HG03457 (cell line): ENCODE measurements at regions not wholly inside any gene's neighbourhood (a gene's known extent, or its start where the extent isn't known, plus 50 kb on each side); places are given as distances from the start of the nearest gene placed in this dataset.
"Not testable (repeated sequence)": the region's sequence is repeated elsewhere in the genome, so short reads cannot be mapped to it uniquely, and the experiment has no call there.

Experiments used
- ATAC-seq: cut with Tn5 transposase; IDR thresholded peaks from one replicate; pipeline ENCODE4 v1.9.1; 2021; ENCODE audit warnings: moderate number of reproducible peaks; ENCODE audit not compliant: unreplicated experiment

GRCh38 chr1:241447031-241447644, 72.4 kb downstream of the FH start:
- no peak for ATAC-seq

DNA sequence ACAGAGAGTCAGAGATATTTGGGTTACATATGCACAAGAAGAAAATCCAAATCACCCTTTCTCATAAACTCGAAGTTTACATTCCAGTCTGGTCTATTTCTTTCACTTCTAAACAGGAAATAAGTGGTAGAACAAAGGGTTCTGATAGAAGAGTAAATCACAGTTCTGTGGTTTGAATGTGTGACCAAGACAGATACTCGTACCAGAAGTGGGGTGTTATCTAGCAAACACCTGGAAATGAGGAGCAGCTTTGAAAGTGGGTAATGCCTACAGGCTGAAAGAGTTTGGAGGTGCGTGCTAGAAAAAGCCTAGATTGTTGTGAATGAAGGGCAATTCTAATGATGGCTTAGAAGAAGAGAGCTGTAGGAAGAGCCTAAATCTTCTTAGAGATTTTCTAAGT, 74.7 kb downstream of the FH start:
- no peak for ATAC-seq

- ATAC-seq: no peak
Measured at GRCh38 chr1:241443561-241443960, 76.0 kb downstream of the FH start.

DNA sequence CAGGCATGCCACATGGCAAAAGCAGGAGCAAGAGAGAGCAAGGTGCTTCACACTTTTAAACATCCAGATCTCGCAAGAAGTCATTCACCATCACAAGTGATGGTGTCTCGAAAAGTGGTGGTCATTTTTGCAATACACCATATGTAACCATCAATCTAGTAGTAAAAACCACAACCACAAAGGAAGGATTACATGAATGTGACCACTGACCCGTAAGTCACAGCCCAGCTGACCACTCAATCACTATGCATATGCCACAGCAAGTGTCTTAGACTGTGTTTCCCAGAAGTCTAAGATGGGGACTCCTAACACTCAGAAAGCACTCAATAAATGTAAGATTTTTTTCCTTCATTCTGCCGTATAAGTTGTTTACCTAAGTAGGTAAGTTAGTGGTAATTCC, 76.9 kb downstream of the FH start:
- no peak for ATAC-seq

GRCh38 chr1:241440904-241441303, 78.7 kb downstream of the FH start:
- no peak for ATAC-seq

- not testable (repeated sequence) for ATAC-seq
Measured at GRCh38 chr1:241438686-241439085, 80.9 kb downstream of the FH start.

GRCh38 chr1:241432241-241432640, 75.2 kb upstream of the RGS7 start:
- ATAC-seq: no peak

DNA sequence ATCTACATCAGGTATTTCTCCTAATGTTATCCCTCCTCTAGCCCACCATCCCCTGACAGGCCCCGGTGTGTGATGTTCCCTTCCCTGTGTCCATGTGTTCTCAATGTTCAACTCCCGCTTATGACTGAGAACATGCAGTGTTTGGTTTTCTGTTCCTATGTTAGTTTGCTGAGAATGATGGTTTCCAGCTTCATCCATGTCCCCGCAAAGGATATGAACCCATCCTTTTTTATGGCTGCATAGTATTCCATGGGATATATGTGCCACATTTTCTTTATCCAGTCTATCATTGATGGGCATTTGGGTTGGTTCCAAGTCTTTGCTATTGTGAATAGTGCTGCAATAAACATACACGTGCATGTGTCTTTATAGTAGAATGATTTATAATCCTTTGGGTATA, 68.1 kb upstream of the RGS7 start:
- not testable (repeated sequence) for ATAC-seq

DNA sequence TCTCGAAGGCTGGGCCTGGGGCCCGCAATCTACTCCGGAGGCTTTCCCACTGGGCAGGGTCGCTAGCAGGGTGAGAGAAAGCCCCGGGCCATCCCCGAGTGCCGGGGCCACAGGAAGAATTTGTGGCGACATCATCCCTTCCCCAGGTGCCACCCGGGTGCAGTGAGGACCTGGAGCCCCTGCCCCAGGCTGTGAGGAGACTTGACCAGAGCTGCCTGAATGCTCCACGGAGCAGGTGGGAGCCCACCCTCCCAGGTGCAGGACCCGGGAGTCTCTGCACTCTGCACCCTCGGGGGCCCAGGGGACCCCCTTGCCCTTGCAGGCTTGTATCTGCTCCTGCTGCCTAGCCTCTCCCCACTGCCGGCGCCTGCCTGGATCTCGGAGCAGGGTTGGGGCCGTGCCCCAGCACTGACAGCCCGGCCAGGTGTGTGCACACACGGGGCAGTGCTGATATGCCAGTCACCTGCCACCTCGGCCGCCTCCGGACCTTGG, 67.5 kb upstream of the RGS7 start:
- no peak for ATAC-seq

DNA sequence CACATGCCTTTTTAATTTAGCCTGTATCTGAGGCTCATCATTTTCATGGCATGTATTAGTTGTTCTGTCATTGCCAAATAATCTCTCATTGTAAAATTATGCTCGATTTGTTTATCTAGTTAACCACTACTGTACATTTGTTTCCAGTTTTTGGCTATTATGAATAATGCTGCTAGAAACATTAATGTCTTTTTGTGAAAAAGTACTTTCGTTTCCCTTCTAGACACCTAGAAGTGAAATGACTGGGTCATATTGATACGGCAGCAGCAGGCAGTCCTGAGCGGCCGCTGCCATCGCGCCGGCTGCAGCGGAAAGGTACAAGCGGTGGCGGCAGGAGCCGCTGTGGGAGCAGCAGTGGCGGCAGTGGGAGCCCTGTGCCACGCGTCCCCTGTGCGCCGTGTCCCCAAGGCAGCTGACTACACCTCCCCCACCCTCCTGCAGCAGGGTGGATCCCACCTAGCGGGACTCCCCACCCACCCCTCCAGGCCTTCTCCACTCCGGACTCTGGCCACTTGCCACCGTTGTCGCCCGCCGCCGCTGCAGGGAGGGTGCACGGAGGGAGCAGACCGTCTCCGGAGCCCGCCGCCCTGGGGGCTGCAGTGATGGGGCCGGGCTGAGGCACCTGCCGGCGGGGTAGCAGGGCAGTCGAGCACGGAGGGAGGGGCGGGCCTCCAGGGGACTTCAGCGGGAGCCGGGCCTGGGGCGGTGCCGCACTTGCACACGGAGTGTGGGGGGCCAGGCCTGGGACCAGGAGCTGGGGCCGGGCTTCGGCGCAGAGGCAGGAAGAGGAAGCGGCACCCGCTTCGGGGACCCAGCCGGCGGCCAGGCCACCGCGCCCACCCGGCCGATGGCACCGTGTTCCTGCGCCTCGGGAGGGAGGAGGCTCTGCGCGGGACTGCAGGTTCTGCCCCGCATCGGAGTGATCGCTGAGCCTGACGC, 66.8 kb upstream of the RGS7 start:
- ATAC-seq: peak; percentile 87

- ATAC-seq: no peak
Measured at GRCh38 chr1:241422470-241422869, 65.5 kb upstream of the RGS7 start.

- ATAC-seq: no peak
Measured at GRCh38 chr1:241419986-241420385, 63.0 kb upstream of the RGS7 start.

DNA sequence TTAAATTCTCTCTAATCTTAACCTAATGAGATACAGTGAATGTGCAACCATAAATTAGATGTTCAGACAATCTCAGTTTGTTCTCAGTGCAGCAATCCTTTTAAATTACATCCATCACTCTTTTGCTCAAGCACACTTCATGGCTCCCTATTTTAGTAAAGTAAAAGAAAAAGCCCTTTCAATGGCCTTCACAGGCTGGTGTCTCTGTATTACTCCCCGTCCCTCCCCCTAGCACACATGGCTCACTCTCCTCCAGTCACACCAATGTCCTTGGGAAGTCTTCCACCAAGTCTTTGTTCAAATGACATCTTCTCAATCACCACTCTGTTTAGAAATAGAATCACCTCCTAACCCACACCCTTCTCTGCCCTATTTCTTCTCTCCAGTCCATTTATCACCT, 60.3 kb upstream of the RGS7 start:
- no peak for ATAC-seq

- ATAC-seq: no peak
Measured at GRCh38 chr1:241413974-241414373, 57.0 kb upstream of the RGS7 start.

GRCh38 chr1:241413386-241413785, 56.4 kb upstream of the RGS7 start:
- no peak for ATAC-seq

DNA sequence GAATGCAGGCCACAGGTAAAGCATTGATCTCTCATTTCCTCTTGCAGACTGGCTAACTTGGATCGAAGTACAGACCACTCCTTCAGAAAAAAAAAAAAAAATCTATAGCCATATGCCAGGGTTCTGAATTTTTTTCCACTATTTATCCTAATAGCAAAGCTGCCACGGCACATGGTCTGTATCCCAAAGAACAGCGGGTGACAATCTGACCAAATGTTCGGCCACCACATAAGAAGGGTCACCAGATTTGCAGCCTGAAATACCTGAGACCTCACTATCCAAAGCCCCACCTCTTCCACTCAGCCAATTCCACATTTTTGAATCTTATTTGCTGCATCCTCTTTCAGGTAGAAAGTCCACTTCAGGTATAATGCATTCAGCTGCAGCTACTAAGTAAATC, 55.6 kb upstream of the RGS7 start:
- ATAC-seq: no peak

DNA sequence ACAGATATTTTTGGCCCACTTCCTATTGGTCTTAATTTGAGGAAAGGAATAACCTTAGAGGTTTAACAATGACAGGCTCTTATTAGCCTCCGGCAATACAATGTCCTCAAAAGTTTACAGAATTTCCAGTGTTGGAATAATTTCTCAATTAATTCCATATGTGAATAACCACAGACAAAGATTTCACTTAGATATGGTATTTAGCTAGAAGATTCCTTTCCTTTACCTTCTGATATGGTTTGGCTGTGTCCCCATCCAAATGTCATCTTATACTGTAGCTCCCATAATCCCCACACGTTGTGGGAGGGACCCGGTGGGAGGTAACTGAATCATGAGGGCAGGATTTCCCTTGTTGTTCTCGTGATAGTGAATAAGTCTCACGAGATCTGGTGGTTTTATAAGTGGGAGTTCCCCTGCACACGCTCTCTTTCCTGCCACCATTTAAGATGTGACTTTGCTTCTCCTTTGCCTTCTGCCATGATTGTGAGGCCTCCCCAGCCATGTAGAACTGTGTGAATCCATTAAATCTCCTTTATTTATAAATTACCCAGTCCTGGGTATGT, 54.9 kb upstream of the RGS7 start:
- ATAC-seq: no peak

GRCh38 chr1:241411056-241411775, 54.2 kb upstream of the RGS7 start:
- ATAC-seq: no peak

- no peak for ATAC-seq
Measured at GRCh38 chr1:241408170-241408569, 51.2 kb upstream of the RGS7 start.
